ENCODE measurements at regions not wholly inside any gene's neighbourhood (a gene's known extent, or its start where the extent isn't known, plus 50 kb on each side); places are given as distances from the start of the nearest gene placed in this dataset.
"Not testable (repeated sequence)": the region's sequence is repeated elsewhere in the genome, so short reads cannot be mapped to it uniquely, and the experiment has no call there.

- ATAC-seq, DNase-seq: not testable (repeated sequence)
These were observed 76.9 kb upstream of the POTEG start for GRCh38 chr14:19511055-19511454.

GRCh38 chr14:19489475-19489874, 55.3 kb upstream of the POTEG start:
- not testable (repeated sequence) for ATAC-seq, DNase-seq

- ATAC-seq, DNase-seq: not testable (repeated sequence)
These were observed 54.3 kb upstream of the POTEG start for GRCh38 chr14:19488457-19488856.

- DNase-seq: not testable (repeated sequence)
- peak; percentile 5 for ATAC-seq
These were observed 53.5 kb upstream of the POTEG start for GRCh38 chr14:19487690-19488089.

- peak; percentile 2 for ATAC-seq
- DNase-seq: not testable (repeated sequence)
These were observed 53.1 kb upstream of the POTEG start for GRCh38 chr14:19487265-19487664.

GRCh38 chr14:19485346-19485745, 51.2 kb upstream of the POTEG start:
- not testable (repeated sequence) for DNase-seq, ATAC-seq

All from stimulated activated naive CD8-positive, alpha-beta T cell treated with anti-CD3 and anti-CD28 coated beads, Interleukin-15, Interleukin-2, amounts not matched to agents 100 U/mL and 50 U/mL, for 24 hours (primary cell).